SKM-1 treated with dmso at 0.1 percent for 144 hours (cell line): ENCODE measurements at regions not wholly inside any gene's neighbourhood (a gene's known extent, or its start where the extent isn't known, plus 50 kb on each side); places are given as distances from the start of the nearest gene placed in this dataset.

ENCODE experiments used
- DNase-seq: peaks from one replicate; lab custom pipeline; 2025; ENCODE audit not compliant: unreplicated experiment; lab: John Stamatoyannopoulos, UW

DNA sequence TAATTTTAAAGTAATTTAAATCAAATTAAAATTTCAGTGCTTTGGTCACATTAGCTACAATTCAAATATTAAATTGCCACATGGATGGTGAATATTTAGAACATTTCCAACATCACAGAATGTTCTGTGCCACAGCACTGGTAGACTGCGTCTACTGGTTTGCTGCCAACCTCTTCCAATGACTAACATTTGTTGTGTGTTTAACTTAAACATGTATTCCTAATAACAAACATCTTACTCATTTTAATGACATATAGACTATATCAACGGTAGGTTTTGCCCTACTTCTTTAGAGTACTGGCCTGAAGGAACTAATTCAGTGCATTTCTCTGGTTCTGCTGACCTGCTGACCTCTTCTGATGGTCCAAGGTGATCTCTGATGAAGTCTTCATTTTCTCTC lies 157.6 kb downstream of the DCK start:
- DNase-seq: no peak

- DNase-seq: no peak
Observed at GRCh38 chr4:71156616-71157015, 163.2 kb downstream of the DCK start.

- no peak for DNase-seq
Observed at GRCh38 chr4:71162386-71162785, 168.9 kb downstream of the DCK start.

GRCh38 chr4:71163317-71163716 lies 169.9 kb downstream of the DCK start:
- no peak for DNase-seq

DNA sequence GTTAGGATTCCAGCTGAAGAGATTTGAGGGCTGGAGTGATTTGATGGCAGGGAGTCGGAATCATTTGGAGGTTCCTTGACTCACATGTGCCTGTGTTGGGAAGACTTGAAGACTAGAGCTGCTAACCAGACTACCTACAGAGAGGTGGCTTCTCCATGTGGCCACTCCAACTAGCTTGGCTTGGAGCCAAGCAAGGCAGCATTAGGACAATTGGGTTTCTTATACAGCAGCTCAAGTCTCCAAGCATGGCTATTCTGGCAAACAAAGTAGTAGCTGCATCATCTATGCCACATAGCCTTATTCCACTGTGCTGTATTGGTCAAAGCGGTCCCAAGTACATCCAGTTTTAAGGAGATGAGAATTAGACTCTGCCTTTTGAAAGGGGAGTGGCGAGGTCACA lies 171.7 kb upstream of the SLC4A4 start:
- DNase-seq: no peak

DNA sequence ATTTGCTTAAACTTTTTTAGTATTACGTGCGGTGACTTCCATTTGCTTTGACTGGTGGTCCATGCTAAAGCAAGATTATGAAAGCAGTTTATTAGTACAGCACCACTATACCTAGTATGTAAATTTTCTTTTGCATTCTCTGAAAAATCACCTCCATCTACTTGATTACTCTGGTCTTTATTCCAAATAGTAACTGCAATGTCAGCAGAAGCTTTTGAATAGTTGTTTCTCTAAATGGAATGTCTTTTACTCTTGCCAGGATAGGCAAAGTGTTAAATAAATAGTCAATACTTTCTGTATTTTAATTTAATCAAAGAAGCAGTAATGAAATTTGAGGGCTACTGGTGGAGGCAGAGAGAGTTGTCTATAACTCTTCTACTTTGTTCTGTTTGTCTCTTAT lies 167.2 kb upstream of the SLC4A4 start:
- DNase-seq: no peak

DNA sequence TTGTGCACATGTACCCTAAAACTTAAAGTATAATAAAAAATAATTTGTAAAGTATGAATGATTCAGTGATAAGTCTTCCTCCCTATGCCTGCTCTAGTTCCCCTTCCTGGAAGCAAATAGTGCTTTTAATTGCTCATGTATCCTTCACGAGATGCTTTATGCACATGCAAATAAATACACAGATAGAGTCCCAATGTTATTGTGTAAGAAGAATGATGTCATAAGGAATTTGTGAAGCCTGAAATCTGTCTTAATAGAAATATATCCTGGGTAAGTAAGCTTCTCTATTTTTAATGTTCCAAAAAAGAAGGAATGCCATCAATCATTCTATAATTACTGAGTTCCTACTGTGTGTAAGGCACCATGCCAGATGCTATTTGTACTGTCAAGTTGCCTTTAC lies 157.5 kb upstream of the SLC4A4 start:
- no peak for DNase-seq

DNA sequence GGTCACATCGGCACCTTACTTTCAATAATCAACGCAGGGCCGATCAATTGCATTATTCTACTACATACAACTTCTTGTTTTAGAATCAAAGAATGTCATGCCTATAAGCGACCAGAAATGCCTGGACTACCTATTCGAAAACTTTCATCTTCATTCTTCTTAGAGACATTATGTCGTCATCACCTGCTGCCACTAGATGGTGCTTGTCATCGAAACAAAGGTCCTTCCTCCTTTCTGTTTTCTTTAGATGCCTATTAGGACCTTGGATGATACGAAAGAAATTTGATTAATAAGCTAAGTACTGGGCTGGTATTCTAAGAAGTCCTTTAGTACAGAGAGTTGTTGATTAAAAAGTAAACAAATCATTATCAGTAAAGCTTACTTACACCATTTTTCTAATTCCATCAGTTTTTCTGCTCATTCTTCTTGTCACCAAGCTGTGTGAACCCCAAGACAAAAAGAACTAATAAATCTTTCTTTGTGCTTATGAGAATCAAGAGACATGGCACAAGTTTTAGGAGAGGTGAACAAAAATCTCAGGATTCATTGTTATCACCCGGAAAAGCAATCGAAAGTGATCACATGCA lies 154.5 kb upstream of the SLC4A4 start:
- DNase-seq: peak; percentile 69

GRCh38 chr4:71185037-71185436 lies 153.8 kb upstream of the SLC4A4 start:
- DNase-seq: no peak

DNA sequence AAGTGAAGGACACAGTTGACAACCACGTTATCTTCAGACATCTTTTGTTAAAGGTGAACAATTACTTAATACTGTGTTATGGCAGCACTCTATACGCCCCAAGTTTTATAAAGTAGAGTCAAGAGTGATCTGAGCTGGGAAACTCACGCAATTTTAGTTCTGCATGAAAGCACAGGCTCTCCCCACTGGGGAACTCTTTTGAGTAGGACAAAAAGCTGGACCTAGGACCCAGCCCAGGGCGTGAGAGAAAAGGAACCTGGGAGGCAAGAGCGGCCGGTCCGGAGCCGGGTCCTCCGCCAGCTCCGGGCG lies 152.6 kb upstream of the SLC4A4 start:
- no peak for DNase-seq

- peak; percentile 29 for DNase-seq
Observed at GRCh38 chr4:71186566-71187403, 152.0 kb upstream of the SLC4A4 start.

DNA sequence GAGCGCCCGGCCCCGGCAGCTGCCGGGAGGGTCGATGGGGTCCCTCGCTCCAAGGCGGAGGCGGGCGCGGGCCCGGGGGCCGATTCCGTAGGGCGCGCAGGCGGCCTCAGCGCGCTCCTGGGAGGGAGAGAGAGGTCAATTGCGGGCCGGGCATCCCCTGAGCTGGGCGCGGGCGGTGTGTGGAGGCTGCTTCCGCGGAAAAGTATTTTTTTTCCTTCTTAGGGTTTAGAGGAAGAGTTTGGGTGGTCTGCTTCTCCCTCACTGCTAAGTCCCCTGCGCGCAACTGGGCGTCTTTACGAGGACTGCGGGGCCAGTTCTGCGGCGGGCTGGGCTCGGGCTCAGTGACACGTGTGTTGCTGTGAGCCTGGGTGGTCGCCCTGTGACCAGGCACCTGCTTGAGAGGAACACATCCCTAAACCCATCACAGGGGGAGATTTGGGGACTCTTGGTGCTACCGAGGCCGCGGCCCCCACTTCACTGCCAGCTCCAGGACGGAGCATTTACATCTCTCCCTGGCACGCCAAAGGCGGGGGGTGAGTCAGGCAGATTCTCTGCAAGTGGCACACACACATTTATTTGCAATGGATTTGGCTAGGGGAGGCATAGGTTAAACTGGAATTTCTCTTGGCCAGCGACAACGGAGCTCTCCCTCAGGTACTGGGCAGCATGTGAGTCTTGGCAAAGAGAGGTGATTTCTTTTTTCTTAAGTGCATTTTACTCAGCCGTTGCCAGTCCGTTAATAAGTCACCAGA lies 151.2 kb upstream of the SLC4A4 start:
- DNase-seq: no peak

DNA sequence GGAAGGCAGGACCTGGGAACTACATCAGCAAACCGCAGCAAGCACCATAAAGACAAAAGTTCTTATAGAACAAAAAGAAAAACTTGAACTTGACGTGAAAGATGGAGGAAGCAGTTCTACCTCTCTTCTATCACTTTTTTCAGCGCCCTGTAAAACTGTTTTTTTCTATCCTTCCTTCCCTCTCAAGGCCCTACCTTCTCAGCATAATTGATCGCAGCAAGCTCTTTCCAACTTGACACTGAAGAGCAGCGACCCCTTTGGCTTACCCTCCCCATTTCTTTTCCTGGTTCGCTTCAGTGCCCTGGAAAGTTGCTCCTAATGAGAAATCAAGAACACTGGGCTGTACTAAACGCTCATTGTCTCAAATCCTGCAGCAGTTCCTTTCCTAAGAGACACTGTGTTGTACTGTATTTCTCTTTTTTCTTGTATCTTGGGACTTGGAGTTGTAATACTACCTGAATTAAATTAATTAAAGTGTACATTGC lies 150.6 kb upstream of the SLC4A4 start:
- no peak for DNase-seq

DNA sequence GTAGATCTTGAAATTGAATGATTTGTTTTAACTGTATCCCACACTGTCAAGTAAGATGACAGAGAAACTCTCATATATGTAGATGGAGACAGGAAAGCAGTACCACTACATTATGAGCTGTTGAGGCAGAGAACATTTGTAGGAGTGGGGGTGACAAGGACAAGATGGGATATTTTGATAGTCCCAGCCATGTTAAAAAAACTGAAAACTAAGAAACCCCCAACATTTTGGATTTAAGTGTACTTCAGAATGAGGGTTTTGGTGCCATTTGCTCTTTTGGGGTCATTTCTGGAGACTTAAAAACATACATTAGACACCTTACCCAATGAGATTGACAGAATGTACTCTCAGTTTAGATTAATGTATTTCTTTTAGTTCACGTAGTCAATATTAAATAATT lies 149.9 kb upstream of the SLC4A4 start:
- no peak for DNase-seq

DNA sequence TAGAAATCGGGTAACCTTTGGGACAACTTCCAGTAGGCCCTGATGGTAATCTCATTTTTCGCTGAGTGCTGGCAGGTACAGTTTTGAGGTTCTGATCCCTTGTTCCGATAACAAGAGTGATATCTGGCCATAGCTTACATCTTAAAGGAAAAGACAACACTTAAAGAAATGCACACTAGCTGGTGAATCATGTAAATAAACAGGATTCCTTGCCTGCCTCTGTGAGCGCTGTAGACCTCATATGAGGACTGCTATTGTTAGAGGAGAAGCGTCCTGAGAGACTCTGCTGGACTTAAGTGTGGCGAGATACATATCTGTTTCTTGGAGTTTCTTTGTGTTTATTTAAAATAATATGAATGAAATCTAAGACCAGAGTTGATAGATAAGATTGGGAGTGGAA lies 149.3 kb upstream of the SLC4A4 start:
- no peak for DNase-seq

- DNase-seq: no peak
Observed at GRCh38 chr4:71194454-71194853, 144.4 kb upstream of the SLC4A4 start.

DNA sequence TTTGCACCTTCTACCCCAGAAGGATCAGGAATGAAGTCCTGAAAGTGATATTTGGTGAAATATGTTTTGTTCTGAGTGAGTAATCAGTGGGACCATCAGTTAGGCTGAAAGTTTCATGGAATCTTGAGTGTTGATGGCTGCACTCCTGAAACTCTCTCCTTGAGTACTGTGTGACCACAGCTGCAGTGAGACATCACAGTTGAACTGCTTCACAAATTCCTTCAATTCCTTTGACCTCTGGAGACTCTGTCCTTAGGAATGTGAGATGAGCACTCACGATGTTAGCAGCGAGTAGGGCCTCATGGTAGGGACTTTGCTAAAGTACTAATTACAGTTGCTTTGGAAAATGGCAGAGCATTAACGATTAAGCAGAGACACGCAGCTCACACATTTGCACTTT lies 142.9 kb upstream of the SLC4A4 start:
- DNase-seq: no peak

- DNase-seq: no peak
Observed at GRCh38 chr4:71198958-71199357, 139.9 kb upstream of the SLC4A4 start.

GRCh38 chr4:71201057-71201456 lies 137.8 kb upstream of the SLC4A4 start:
- DNase-seq: no peak

DNA sequence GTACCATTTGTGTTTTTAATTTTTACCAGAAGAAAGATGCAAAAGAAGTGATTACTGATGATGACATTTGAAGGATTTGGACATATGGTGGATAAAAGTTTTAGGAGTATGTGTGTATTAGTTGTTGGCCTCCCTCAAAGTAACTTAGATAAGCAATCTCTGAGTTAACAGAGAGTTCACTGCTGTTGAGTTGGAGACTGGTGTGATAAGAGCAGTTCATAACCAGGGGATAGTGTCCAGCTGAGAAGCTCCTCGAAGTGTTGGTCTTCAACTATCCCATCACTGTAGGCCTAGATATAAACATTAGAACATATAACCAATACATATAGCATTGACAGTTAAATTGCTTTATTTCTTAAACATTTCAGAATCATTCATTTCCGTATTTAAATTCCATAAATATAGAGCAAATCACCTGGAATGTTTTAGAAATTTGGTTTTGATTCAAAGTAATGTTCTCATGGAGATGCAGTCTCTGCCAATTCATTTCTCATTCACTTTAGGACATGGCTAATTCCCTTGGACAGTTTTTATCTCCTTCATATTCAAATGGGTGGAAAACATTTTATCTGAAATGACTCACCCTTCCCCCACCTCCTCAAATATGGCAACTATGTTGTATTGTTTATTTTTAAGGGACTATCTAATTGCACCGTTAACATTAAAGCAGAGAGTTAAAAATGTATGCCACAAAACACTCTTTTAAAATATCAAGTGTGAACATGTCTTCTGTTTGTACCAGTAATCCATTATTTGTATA lies 136.8 kb upstream of the SLC4A4 start:
- DNase-seq: no peak

DNA sequence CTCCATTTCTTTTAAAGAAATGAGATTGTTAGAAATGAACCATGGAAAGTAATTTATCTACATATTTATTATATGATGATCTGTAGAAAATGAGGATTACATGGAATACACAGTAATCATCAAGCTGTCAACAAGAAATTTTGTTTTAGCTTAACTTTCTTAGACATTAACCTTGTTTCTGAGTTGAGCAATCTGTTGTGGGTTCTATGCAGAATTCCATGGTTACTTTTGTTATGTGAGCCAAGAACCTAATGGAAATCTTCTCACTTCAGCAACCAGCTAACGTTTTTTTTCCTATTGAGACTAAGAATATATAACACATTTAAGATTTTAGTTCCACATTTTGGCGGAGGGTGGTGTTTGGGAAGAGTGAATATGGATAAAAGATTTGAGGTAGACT lies 136.1 kb upstream of the SLC4A4 start:
- DNase-seq: no peak
